NCI-H128 (cell line): ENCODE measurements at regions not wholly inside any gene's neighbourhood (a gene's known extent, or its start where the extent isn't known, plus 50 kb on each side); places are given as distances from the start of the nearest gene placed in this dataset.
"Not testable (repeated sequence)": the region's sequence is repeated elsewhere in the genome, so short reads cannot be mapped to it uniquely, and the experiment has no call there.

Experiments used
- DNase-seq: peaks from one replicate; lab custom pipeline; 2025; ENCODE audit not compliant: unreplicated experiment; lab: John Stamatoyannopoulos, UW

DNA sequence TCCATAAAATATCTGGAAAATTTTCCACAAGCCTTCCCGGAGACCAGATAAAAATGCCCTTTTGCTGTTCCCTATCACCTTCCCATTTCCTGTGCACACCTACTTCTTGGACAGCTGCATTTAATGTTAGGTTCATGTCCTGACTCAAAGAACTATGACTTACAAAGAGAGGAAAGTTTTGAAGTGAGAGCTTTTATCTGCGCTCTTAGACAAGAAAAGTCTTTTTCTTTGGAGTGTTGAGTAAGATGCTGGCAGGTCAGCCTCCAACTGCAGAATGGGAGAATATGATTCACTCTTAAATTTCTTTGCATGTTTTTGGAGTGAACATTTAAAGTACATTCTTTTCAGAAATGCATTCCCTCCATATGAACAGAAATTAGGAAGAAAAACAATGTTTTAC is 147.3 kb upstream of the DPH6 start:
- no peak for DNase-seq

DNA sequence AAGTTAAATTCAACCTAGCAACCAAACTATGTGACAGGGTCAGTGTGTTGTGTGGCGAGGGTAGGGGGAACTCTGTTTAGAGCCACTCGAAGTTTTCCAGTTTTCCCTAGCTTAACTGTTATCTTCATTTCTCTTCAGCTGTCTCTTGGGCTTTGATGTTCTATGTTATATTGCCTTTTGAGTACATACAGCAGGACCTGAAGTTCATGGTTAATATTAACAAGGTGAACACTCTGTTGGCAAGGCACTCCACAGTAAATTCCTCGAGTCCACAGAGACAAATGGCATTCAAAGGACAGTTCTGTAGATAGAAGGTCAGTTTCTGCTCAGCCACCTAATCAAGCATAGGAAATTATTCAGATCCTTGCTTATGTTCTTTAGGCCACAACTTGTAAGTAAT is 147.9 kb upstream of the DPH6 start:
- no peak for DNase-seq

DNA sequence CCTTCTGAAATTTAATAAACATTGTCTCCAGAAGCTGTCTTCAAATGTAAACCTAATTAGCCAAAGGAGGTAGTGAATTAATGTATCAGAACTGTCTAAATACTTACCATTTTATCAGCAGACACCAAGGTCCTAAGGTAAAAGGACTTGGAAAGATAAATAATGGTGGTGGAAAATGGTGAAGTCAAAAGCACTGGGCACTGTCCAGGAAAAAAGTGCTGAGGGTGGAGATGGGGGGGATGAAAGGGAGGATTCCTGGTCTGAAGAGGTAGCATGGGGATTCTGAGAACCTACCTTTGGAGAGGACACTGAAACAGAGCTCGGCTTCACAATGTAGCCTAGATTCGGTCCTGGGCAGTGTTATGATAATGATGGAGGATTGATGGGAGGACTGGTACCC is 149.0 kb upstream of the DPH6 start:
- no peak for DNase-seq

DNA sequence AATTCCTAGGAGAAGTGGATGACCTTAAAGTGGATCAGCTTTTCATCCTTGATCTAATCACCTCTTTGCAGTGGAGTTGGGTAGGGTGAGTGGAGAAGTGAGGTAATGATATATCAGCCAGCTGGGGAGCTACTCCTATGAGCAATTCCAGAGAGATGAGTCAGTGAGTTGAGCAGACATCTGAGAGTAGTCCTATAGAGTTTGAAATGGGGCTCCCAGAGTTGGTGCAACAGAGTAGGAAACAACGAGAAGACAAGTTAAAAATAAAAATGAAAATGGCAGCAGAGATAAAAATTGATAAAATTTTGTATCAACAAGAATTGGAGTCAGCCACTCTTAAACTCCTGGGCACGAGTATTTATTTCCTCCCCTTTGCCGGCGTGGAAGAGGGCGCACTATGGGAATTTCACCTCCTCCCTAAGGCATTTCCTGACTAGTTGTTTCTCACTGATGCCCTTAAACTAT is 150.8 kb upstream of the DPH6 start:
- DNase-seq, result no peak

DNA sequence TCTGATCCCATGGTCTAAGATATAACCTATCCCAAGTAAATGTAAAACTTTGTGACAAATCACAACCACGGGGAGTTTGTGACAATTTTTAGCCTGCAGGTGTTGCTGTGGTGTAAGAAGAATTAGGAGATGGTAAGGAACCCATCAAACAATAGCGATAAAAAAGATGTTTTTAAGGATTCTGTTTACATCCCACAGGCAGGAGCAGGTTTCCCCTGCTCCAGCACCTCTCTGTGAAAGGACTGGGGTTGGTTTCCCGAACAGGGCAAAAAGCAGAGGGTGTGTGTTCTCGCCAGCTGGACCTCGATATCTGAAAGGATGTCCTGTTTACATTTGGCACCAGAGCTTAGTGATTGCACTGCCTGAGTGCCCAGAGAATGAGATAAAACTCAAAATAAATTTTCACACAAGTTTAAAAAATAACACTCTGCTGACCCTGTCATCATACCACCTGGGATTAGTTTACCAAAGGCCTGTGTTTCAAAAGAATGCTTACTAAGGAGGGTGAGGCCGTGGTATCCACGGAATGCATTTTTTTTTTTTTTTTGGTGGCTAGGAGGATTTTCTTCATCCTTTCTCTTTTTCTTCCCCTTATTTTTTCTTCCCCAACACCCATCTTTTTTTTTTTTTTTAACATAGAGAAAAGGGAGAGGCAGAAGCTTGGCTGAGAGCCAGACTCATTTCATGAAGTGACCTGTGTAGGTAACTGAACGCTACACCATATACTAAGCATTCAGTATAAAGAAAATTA is 151.8 kb upstream of the DPH6 start:
- DNase-seq, result no peak

DNA sequence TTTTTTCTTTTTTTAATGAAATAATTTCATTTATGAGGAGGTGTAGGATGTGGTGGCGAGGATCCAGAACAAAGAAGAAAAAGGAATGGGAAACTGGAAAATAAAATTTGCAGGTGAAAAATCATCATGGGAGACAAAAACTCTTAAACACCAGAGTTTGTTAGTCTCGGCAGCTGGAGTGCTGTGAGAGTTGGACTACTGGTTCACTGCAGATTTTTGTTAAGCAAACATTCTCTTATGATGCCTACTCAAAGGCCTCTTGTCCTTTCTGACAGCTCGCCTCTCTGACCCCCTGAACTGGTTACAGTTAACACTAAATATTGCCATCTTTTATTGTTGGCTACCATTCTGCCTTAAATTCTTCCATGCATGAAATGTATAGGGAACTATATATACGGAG is 152.4 kb upstream of the DPH6 start:
- DNase-seq, result no peak

DNA sequence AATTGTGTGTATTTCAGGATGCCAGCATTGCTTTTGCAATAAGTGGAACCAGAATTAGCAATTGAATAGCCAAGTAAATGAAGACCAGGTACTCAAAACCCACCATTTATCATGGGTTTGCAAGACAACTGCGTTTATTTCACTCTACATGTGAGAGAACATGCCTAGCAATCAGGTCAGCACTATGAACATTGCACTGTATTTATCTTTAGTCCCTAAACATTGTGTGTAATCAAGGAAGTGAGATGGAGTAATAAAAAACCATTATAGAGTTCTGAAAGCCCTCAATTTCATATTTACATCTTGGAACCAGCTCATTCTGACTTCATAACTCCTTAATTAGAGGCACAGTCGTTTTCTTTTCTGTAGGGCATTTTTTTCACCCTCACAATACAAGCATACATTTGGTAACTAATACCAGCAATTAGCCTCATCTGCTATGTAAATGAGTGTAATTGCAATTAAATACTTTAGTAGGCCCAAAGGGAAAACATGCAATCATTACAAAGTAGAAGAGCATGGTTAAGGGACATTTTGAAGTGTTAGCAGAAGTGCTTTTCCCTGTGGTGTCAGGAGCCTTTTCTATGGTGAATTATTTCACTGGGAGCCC is 153.1 kb upstream of the DPH6 start:
- no peak for DNase-seq

- not testable (repeated sequence) for DNase-seq
Measured at GRCh38 chr15:35700091-35700593, 154.2 kb upstream of the DPH6 start.

DNA sequence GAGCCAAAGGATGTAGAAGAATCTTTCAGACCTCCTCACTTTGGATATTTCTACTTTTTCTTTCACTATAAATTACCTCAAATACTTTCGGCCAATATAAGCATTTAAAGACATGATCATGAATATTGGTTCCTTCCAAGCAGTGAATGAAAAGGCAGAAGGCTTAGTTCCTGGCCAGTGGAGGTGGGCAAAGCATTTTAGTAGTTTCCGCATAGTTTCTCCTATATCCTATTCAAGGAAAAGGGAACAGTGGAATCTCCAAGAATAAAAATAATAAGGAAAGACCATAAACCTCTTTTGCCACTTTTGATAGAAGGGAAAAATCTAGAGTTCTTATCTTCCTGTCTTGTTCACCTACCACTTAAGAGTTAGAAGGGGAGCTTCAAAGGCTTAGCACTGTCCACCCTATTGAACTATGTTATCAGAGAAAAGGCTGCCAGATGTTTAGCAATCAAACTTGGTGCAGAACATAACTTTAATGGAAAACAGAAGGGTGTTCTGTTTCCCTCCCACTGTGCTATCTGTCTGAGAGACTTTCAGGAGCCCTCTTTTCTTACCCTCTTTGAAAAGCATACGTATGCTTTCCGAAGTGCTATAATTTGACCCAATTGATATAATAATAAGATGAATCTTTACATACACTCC is 155.6 kb upstream of the DPH6 start:
- DNase-seq, result no peak

GRCh38 chr15:35702946-35703495 is 157.1 kb upstream of the DPH6 start:
- no peak for DNase-seq

DNA sequence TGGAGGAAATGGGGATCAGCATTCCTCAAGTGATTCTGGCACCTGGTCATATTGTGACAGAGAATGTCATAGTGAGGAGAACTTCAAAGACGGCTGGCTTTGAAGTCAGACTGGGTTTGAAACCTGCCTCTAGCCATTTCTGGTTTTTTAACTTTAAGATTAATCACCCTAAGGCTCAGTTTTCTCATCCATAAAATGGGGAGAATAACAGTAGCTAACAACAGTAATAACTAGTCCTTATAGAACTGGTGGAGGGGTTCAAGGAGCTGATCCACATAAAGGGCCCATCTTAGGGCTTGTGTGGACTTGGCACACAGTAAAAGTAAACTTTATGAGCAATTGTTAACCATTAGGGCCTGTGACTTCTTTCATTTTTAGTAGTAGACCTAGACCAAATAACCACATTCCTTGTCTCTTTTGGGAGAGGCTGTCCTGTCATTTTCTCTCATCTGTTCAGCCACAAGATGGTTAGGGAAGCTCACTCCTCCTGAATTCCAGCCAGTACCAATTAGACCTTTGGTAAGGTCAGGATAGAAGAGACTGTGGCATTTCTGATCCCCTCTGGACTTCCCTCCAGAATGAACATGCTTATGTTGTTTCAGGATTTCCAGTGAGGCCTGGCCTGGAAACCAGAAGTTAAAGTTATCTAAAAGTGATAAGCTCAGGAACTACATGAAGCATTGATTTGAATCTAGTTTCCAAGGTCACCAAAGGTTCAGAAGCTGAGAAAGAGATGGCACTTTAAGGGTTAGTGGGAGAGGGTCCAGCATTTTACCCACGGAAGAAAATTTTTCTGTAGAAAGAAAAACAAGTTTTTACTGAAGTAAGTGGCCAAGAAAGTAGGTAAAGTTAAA is 159.3 kb upstream of the DPH6 start:
- DNase-seq, result no peak

GRCh38 chr15:35705884-35706585 is 160.1 kb upstream of the DPH6 start:
- DNase-seq, result no peak

- no peak for DNase-seq
Measured at GRCh38 chr15:35712956-35713355, 167.0 kb upstream of the DPH6 start.

DNA sequence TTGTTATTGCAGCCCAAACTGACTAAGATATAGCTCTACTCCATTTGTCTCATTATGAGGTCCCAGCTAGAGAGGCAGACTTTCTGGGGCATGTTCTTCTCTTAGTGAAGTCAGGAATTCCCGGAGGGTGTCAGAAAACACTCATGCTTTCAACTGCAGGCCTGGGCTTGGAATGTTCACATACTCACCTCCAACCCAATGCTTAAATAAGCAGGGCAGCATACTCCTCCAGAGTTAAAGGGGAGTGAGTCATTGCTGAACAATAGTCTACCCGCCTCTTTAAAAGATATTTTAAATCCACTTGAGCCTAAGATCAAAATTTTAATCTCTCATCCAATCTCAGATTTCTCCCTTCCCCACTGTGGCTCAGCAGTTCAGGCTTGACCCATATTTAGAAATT is 167.8 kb upstream of the DPH6 start:
- DNase-seq, result no peak

DNA sequence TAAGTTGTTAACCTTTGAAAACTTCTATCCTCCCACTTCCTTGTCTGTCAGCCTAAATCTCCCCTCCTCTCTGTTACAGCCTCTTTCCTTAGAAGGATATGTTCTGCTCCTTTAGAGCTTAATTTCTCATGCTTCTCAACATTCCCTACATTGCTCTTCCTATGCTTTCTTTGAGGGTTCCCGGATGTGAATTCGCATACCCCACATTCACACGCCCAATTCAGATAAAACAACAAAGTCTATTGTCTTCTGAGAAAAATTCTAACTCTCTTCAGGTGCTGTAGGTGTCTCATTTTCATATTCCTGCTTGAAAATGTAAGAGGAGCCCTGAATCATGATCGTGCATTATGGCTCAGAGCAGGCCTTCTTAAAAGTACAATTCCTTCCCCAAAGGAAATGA is 171.8 kb upstream of the DPH6 start:
- no peak for DNase-seq

DNA sequence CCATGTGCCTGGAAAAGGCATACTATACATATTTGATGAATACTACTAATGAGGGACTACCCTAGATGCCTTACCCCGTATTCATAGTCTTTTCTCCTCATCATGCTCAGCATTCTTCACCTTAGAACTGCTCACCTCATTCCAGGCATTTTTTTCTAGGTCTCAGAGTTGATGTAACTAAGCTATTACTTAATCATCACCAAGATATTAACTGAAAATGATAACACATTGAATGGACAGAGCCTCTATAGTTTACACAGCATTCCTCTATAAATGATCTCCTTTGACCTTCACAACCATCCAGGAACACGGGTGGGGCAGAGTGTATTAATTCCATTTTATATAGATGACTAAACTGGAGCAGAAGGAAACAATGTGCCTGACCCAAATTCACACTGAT is 174.1 kb upstream of the DPH6 start:
- no peak for DNase-seq

DNA sequence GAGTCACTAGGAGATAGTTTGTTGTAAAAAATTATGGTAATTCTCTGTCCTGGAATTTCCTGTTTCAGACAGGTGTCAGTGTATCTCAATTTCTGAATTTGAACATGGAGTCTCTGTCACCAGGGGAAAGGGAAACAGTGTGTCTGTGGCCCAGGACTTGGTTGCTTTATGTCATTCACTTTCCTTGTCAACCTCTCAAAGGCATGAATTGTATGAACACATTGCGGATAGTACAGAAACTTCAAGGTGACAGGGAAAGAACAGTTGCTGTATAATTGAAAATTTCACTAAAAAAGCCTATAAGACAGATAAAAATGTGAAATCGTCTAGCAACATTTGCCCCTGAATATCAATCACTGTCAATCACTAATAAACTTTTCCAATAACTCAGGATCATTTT is 175.0 kb upstream of the DPH6 start:
- no peak for DNase-seq

DNA sequence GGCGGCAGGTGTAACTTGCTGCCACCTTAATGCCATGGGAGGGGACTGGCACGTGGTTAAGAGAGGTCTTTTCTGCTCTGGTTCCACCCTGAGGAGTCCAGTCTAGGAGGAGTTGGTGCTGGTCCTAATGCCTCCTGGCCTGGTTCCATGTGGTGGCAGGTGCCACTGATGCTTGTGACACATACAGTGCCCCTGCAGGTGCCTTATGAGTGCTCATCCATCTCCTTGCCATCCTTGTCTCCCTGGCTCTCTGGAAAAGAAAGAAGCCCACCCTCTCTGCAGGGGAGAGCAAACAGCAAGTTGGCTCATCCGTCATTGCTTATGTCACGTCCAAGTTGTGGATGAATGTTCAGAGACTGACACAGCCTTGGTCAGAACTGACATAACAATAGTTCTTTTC is 175.8 kb upstream of the DPH6 start:
- no peak for DNase-seq

DNA sequence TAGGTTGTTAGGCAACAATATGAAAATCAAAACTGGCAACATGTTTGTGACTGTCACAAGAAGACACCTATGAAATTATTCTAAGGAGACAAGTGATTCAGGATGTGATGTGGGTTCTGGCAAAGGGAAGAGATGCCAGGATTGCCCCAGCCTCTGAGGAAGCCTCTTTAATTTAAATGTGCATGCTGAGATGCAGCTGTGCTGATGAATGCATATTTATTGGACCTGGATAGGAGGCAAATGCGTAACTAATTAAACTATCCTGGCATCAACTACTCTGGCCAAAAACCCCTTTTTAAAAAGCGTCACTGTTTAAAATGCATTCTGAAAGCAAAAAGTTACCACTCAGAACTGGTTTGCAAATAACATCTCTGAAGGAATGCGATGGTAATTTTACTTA is 176.5 kb upstream of the DPH6 start:
- no peak for DNase-seq

GRCh38 chr15:35723120-35723847 is 177.3 kb upstream of the DPH6 start:
- DNase-seq, result no peak
